ENCODE measurements at regions not wholly inside any gene's neighbourhood (a gene's known extent, or its start where the extent isn't known, plus 50 kb on each side); places are given as distances from the start of the nearest gene placed in this dataset.

- H3K14ac ChIP-seq (ENCODE audit: insufficient read length) = no peak overlapping the region
- H2BK15ac ChIP-seq (ENCODE audit: low read length) = no peak overlapping the region
- peak; percentile 32 for FAIRE-seq
- peaks cover 0 to 4% (median 0%) of the 10 kb centered on the region in 4 experiments; a peak in 2 of 7 replicates for H3K4me1 ChIP-seq (replicated peaks in 1 of 4; ENCODE audit: control insufficient read depth in 3 of 4, insufficient read depth in 4 of 4, low read length in 3 of 4)
- H2AFZ ChIP-seq (ENCODE audit: low read length) = no peak overlapping the region
- H4K8ac ChIP-seq (ENCODE audit: extremely low read depth, insufficient read depth, low read length) = no peak overlapping the region
- H3K23ac ChIP-seq (ENCODE audit: insufficient read length) = no peak overlapping the region
- no peak overlapping the region for H2BK12ac ChIP-seq (ENCODE audit: low read depth, low read length)
- H4K91ac ChIP-seq (replicated peaks; ENCODE audit: insufficient read length, low read length) = no peak overlapping the region
- no peaks in the 10 kb centered on the region; a peak in 1 of 4 replicates for H3K9me3 ChIP-seq (ENCODE audit: insufficient read depth in 2 of 2, low read depth in 1 of 2, low read length in 1 of 2)
- H3K36me3 ChIP-seq (ENCODE audit: control insufficient read depth in 2 of 4, insufficient read depth in 4 of 4, low read length in 3 of 4) = no peaks in the 10 kb centered on the region
- no peak overlapping the region for H3K56ac ChIP-seq (replicated peaks; ENCODE audit: insufficient read length, low read depth, low read length)
- H3K4ac ChIP-seq (replicated peaks; ENCODE audit: insufficient read length, low read depth, low read length) = no peak overlapping the region
- no peaks in the 10 kb centered on the region for H3K23me2 ChIP-seq (ENCODE audit: low read depth, low read length)
- H2AK5ac ChIP-seq (ENCODE audit: low read depth, low read length) = no peak overlapping the region
- CTCF ChIA-PET (ENCODE audit: partially characterized antibody) = interaction anchor here (0.7 to 2.6 kb wide), 11 partner anchors 12 to 970 kb away, joined by 3 to 8 read pairs (median 4); no protein-coding TSS in a partner anchor
- H3K27ac ChIP-seq (ENCODE audit: low read depth, low read length) = no peak overlapping the region
- no peaks in the 10 kb centered on the region for H3K79me1 ChIP-seq (ENCODE audit: low read depth, low read length)
- H2BK5ac ChIP-seq (ENCODE audit: low read depth, low read length) = no peak overlapping the region
- TF ChIP-seq CTCF (IDR thresholded peaks at IDR 0.05; ENCODE audit: control extremely low read depth in 1 of 3, insufficient read depth in 1 of 3, low read depth in 1 of 3, low read length in 3 of 3) (peak; percentile 53 to 80 (median 74)), BACH1 (IDR thresholded peaks at IDR 0.05; ENCODE audit: low read length) (no peak), ASH2L (IDR thresholded peaks at IDR 0.05; ENCODE audit: low read length) (no peak), JUN (IDR thresholded peaks at IDR 0.05; ENCODE audit: low read depth, low read length) (no peak), EZH2 (IDR thresholded peaks at IDR 0.05; ENCODE audit: low read depth, low read length, severe bottlenecking) (no peak), CREB1 (IDR thresholded peaks at IDR 0.05) (no peak), CBX5 (IDR thresholded peaks at IDR 0.05; ENCODE audit: low read depth, low read length) (no peak), EP300 (IDR thresholded peaks at IDR 0.05; ENCODE audit: borderline replicate concordance in 1 of 2, low read depth in 2 of 2, low read length in 2 of 2) (no peak), KDM4A (IDR thresholded peaks at IDR 0.05; ENCODE audit: low read depth, low read length, severe bottlenecking) (no peak), RAD21 (IDR thresholded peaks at IDR 0.05 in 1 of 2, conservative IDR thresholded peaks at IDR 0.05 in 1 of 2; ENCODE audit: low read depth in 2 of 2, low read length in 2 of 2) (peak; percentile 92 to 93)
- no peak overlapping the region for H4K5ac ChIP-seq (ENCODE audit: insufficient read length, low read depth, low read length)
- no peaks in the 10 kb centered on the region for H3K27me3 ChIP-seq (replicated peaks in 1 of 4; ENCODE audit: control insufficient read depth in 3 of 4, extremely low read depth in 1 of 4, insufficient read depth in 3 of 4, low read length in 3 of 4)
- no peak overlapping the region; the same call in 1 of the 2 replicates for H3K18ac ChIP-seq (ENCODE audit: extremely low read depth, low read length)
- H3K9ac ChIP-seq (replicated peaks in 1 of 4; ENCODE audit: extremely low read depth in 1 of 4, low read depth in 3 of 4, low read length in 3 of 4) = no peak overlapping the region
- POLR2A ChIA-PET (ENCODE audit: partially characterized antibody) = no interaction called here
- no peaks in the 10 kb centered on the region for H4K20me1 ChIP-seq (replicated peaks in 1 of 2; ENCODE audit: control insufficient read depth in 1 of 2, insufficient read depth in 2 of 2, low read length in 2 of 2)
- DNase-seq (ENCODE audit: low read depth in 1 of 2, low spot score in 2 of 2) = peak; percentile 39 to 58
- H3K4me3 ChIP-seq (ENCODE audit: extremely low read depth in 1 of 4, insufficient read depth in 2 of 4, low read depth in 3 of 4, low read length in 4 of 4) = no peak overlapping the region
- no peaks in the 10 kb centered on the region for H3K79me2 ChIP-seq (ENCODE audit: control insufficient read depth in 1 of 2, insufficient read depth in 2 of 2, low read length in 2 of 2)
- WGBS, 2 experiments (ENCODE audit: extremely low coverage in 1 of 2, insufficient coverage in 1 of 2, insufficient read length in 1 of 2, insufficient replicate concordance in 2 of 2, low coverage in 1 of 2, low lambda C conversion rate in 2 of 2, missing lambda C conversion rate in 1 of 2) = 78% methylated on average over 7 of the region's 7 CpGs; no CpG with 5 or more reads in 1 of the 2 experiments
- H2BK120ac ChIP-seq (replicated peaks; ENCODE audit: low read depth, low read length) = no peak overlapping the region
- no peak overlapping the region for H2BK20ac ChIP-seq (ENCODE audit: low read length)
- no peak overlapping the region for H3K4me2 ChIP-seq (ENCODE audit: insufficient read depth in 1 of 2, low read depth in 2 of 2, low read length in 2 of 2)
These were observed 312.2 kb downstream of the LRATD1 start for GRCh38 chr2:14944562-14945346.
